Right cardiac atrium (tissue), 5 donors: ENCODE measurements at regions not wholly inside any gene's neighbourhood (a gene's known extent, or its start where the extent isn't known, plus 50 kb on each side); places are given as distances from the start of the nearest gene placed in this dataset.

Experiments used
- ATAC-seq, 2 donors: fragments of 200-7000 bp; cut with Tn5 transposase; one replicate each; pipeline versions ENCODE4 v1.8.0 to v1.9.1; 2020; ENCODE audit warnings: moderate library complexity in 2 of 2, mild to moderate bottlenecking in 1 of 2
- DNase-seq, 3 donors: peaks; one replicate each; pipeline ENCODE4 v3.0.0-alpha.2; 2020
- H3K27ac ChIP-seq: one replicate; pipeline ENCODE4 v1.5.1; 2013; ENCODE audit warnings: mild to moderate bottlenecking, low read length, control low read depth, moderate library complexity
- H3K27me3 ChIP-seq: one replicate; pipeline ENCODE4 v1.6.1; 2013; ENCODE audit not compliant: control insufficient read depth, insufficient read depth
- H3K4me1 ChIP-seq: one replicate; pipeline ENCODE4 v1.6.1; 2013; ENCODE audit warnings: low read length; ENCODE audit not compliant: control insufficient read depth, insufficient read depth
- H3K4me3 ChIP-seq: one replicate; pipeline ENCODE4 v1.5.1; 2013; ENCODE audit warnings: low read length, control low read depth
- H3K9me3 ChIP-seq: one replicate; pipeline ENCODE4 v1.6.1; 2013; ENCODE audit warnings: low read length; ENCODE audit not compliant: control insufficient read depth
- WGBS: extraction: QIAGEN DNeasy Blood & Tissue Kit; methylation state at CpG from one replicate; pipeline ENCODE4 v1.1.7; 2013; 5-methylcytosine and 5-hydroxymethylcytosine counted together
- intact Hi-C, 4 donors: fragments of 100-400 bp; cut with DNase I; formaldehyde crosslinking; loops; one replicate each; pipeline versions ENCODE4 v1.11.0 to v1.14.0; 2022 to 2023
- donor health status: healthy with polysubstance abuse.
- donor health status: DM: no; HTN: yes; CAD: no.
- donor health status: DM: no; HTN: no; CAD: no.
- donor health status: DM: no; HTN: yes; CAD: no; lungs with severe emphysema.
- donor health status: DM: yes; HTN: yes; CAD: no.

DNA sequence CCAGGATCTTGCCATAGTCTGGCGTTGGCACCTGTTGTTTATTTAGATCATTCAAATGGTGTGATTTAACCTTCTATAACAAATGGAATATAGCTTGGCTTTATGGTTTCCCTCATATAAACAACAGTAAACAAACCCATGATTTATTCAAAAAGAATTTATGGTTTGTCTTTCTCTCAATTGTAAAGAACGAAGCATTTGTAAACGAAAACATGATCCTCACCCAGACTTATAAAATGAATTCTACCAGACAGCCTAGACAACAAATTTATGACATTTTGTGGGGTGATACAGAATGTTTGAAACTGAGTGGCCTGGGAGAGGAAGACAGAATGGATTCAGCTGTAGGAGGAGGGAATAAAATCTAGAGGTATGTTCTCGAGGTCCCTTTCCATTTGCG, 66.1 kb upstream of the PTGFR start:
- intact Hi-C loops, result no loop called here
- Histone ChIP-seq H3K4me1 (no peaks in the 10 kb centered on the region), H3K4me3 (no peak overlapping the region), H3K27me3 (no peaks in the 10 kb centered on the region), H3K27ac (no peak overlapping the region), H3K9me3 (no peaks in the 10 kb centered on the region)
- DNase-seq (no peak), ATAC-seq (no peak)
- WGBS, result 92% methylated on average over 5 of the region's 5 CpGs

DNA sequence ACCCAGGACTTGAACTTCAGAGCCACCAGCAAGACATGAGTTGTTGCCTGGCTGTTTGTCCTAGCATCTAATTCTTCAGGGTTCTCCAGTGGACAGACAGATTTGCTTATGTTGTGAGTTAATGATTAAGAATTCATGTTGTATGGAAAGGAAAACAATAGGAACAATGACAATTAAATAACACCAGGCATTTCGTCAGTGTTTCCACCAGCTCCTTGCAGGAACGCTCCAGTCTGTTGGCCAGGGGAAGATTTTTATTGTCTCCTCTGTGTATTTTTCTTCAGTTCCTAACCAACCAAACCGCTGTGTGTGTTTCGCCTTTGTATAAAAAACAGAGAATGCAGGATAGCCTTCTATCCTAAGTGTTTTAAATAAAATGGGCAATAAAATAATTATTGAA, 64.4 kb upstream of the PTGFR start:
- ATAC-seq, result no peak
- intact Hi-C loops, result no loop called here
- H3K4me3 ChIP-seq, result no peak overlapping the region
- 60% methylated on average over 4 of the region's 4 CpGs for WGBS
- no peaks in the 10 kb centered on the region for H3K4me1 ChIP-seq
- no peak overlapping the region for H3K27ac ChIP-seq
- H3K27me3 ChIP-seq, result no peaks in the 10 kb centered on the region
- no peaks in the 10 kb centered on the region for H3K9me3 ChIP-seq
- DNase-seq, result no peak

DNA sequence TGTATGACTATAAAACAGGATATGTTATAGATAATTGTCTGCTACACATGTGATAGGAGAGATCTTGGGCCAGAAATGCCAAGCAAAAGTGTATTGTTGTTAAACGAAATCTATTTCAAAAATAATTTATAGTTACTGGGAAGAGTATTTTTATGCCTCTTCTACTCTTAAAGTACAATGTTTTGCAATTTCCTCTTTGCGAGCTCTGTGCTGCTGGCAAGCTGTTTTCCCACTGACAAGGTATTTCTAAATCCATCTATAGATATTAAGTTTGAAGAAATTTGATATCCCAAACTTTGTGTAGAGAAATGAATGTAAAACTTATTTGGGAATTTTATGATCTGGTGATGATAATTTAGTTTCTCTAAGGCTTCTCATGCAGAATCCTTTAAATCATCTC, 63.3 kb upstream of the PTGFR start:
- WGBS, result 45% methylated on average over 2 of the region's 2 CpGs
- DNase-seq (no peak), ATAC-seq (no peak)
- no peaks in the 10 kb centered on the region for H3K4me1 ChIP-seq
- intact Hi-C loops, result no loop called here
- no peak overlapping the region for H3K27ac ChIP-seq
- H3K9me3 ChIP-seq, result no peaks in the 10 kb centered on the region
- H3K4me3 ChIP-seq, result no peak overlapping the region
- no peaks in the 10 kb centered on the region for H3K27me3 ChIP-seq

DNA sequence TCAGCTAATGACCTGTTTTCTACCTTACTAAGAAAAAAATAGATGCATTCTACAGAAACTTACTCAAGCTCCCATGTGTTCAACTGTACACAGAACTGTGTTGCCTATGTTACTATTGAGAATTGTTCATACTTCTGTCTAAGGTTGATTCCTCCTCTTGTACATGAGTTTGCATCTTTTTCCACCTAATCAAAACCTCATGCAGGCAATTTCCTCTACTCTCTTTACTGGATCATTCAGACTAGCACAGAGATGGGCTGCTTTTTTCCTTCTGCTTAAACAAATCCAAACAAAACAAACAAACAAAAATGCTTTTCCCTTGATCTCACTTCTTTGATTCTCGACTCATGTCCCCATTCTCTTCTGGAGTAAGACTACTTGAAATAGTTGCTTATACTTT, 58.8 kb upstream of the PTGFR start:
- 69% methylated on average over 1 of the region's 1 CpG for WGBS
- Histone ChIP-seq H3K27ac (no peak overlapping the region), H3K27me3 (no peaks in the 10 kb centered on the region), H3K9me3 (no peaks in the 10 kb centered on the region), H3K4me3 (no peak overlapping the region), H3K4me1 (no peaks in the 10 kb centered on the region)
- ATAC-seq, result no peak
- intact Hi-C loops, result no loop called here
- no peak for DNase-seq

DNA sequence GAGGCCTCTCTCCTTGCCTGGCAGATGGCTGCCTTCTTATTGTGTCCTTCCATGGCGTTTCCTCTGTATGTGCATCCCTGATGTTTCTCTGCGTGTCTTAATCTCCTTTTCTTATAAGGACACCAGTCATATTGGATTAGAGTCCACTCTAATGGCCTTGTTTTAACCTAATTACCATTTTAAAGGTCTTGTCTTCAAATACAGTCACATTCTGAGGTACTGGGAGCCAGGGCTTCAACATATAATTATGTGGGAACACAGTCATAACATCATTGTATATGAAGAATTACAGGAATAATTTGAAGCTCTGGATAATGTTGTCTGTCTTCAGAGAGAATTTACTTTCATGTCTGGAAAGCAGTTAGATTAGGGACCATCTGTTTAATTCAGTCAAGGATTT, 56.4 kb upstream of the PTGFR start:
- intact Hi-C loops, result no loop called here
- Histone ChIP-seq H3K27ac (no peak overlapping the region), H3K27me3 (no peaks in the 10 kb centered on the region), H3K9me3 (no peaks in the 10 kb centered on the region), H3K4me1 (no peaks in the 10 kb centered on the region), H3K4me3 (no peak overlapping the region)
- ATAC-seq (no peak), DNase-seq (no peak)
- 78% methylated on average over 2 of the region's 2 CpGs for WGBS

DNA sequence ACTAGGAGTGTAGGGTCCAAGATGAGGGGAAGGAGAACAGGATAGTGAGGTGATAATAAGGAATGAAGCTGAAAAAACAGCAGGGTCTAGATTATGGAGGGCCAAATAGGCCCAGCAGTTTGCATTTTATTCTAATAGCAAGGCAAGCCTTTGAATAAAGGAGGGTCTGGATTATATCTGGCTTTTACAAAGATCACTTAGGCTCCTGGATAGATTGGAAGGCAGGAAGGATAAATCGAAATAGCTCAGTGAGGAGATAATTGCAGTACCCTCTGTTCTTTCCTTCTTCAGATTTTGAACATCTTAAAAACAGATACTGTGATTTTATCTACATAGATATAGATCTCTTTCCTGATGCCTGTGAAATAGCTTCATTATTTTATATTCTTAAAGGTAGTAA, 53.8 kb upstream of the PTGFR start:
- H3K4me1 ChIP-seq, result no peaks in the 10 kb centered on the region
- DNase-seq (no peak), ATAC-seq (no peak)
- no peak overlapping the region for H3K27ac ChIP-seq
- H3K9me3 ChIP-seq, result no peaks in the 10 kb centered on the region
- intact Hi-C loops, result no loop called here
- H3K27me3 ChIP-seq, result no peaks in the 10 kb centered on the region
- WGBS, result 51% methylated on average over 1 of the region's 1 CpG
- H3K4me3 ChIP-seq, result no peak overlapping the region

DNA sequence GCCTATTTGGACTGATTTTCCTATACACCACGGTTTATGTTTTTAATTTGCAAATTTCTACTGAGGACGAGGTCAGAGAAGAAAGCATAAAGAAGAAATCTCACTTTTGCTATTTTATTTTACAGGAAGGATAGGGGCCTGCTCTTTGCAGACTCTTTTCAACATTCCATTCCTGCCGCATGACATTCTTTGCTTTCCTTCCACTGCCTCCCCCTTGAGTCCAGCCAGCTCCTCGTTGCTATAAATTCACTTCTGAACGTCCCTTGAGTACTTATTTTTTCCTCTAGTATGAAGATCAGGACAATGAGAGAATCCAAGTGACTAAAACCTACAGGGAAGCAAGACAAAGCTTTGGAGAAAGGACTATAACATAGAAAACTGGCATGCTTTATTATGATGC, 53.4 kb upstream of the PTGFR start:
- 25% methylated on average over 5 of the region's 5 CpGs for WGBS
- Histone ChIP-seq H3K9me3 (no peaks in the 10 kb centered on the region), H3K27ac (no peak overlapping the region), H3K4me3 (no peak overlapping the region), H3K4me1 (no peaks in the 10 kb centered on the region), H3K27me3 (no peaks in the 10 kb centered on the region)
- ATAC-seq (no peak), DNase-seq (no peak)
- intact Hi-C loops, result no loop called here

DNA sequence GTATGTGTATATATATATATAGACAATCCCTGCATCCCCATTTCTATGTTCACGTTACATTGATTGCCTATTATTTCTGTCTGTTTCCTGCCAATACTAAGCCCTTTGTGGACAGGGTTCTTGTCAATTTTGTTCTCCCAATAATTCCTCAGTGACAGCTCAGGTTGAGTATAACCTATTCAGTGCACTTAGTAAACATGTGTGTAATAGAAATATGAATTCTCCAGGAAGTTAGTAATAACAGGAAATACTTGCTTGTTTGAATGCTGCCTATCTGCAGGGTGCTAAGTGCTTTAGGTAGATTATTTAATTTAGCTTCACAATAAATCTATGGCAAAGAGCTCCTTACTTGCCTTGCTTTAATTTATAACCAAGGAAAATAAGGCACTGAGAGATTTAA, 52.8 kb upstream of the PTGFR start:
- ATAC-seq (no peak), DNase-seq (no peak)
- no peaks in the 10 kb centered on the region for H3K27me3 ChIP-seq
- H3K4me1 ChIP-seq, result no peaks in the 10 kb centered on the region
- H3K9me3 ChIP-seq, result no peaks in the 10 kb centered on the region
- H3K4me3 ChIP-seq, result no peak overlapping the region
- no peak overlapping the region for H3K27ac ChIP-seq
- 78% methylated on average over 1 of the region's 1 CpG for WGBS
- intact Hi-C loops, result no loop called here

DNA sequence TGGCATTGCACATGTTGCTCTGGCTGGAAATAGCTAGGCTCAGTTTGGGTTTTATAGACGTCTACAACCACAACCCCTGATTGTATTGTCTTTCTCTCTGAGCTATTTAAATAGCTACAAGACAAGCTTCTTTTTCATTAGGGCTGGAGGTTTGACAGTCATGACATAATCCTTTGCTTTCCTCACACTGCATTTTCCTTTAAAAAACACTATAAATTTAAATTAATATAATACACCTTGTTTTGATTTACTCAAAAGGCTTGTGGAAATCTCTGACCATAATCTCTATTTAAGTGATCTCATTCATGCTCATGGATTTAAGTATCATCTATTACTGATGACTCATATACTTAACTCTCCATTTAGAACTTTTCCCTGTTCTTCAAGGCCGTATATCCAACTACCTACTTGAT, 50.4 kb upstream of the PTGFR start:
- Histone ChIP-seq H3K9me3 (no peaks in the 10 kb centered on the region), H3K4me3 (no peak overlapping the region), H3K4me1 (no peaks in the 10 kb centered on the region), H3K27me3 (no peaks in the 10 kb centered on the region), H3K27ac (no peak overlapping the region)
- WGBS, result 56% methylated on average over 2 of the region's 2 CpGs
- intact Hi-C loops, result no loop called here
- DNase-seq (no peak), ATAC-seq (no peak)
